ENCODE measurements at regions not wholly inside any gene's neighbourhood (a gene's known extent, or its start where the extent isn't known, plus 50 kb on each side); places are given as distances from the start of the nearest gene placed in this dataset.

DNA sequence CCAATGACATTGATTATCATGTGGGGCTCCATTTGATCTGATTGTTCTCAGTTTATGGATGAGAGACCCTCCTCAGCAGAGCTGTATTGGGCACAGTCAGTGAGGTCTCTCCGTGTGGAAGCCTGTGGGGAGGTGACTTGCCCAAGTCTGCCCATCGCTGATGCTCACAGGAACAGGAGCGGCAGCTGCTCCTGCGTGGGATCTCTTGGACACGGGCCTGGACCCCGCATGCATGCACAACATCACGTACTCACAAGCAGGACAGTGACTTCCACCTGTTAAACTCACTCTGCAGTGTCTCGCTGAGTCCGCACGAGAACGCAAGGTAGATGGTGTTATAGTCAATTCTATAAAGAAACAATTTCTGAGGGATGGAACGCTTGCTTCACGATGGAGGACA is 55.0 kb downstream of the KCNF1 start:
- Histone ChIP-seq H3K27me3 (ENCODE audit: control insufficient read depth, low read length) (peaks cover 6% of the 10 kb centered on the region; the same call in 1 of the 2 replicates), H3K79me2 (ENCODE audit: control insufficient read depth, low read length) (no peaks in the 10 kb centered on the region), H4K20me1 (ENCODE audit: control insufficient read depth, insufficient read depth, low read depth, low read length) (no peaks in the 10 kb centered on the region), H3K9me2 (replicated peaks; ENCODE audit: control insufficient read depth, low read length) (no peaks in the 10 kb centered on the region), H3K4me1 (ENCODE audit: control insufficient read depth, low read length) (no peaks in the 10 kb centered on the region), H3K4me3 (ENCODE audit: low read length) (no peak overlapping the region), H3K9me3 (ENCODE audit: control insufficient read depth, insufficient read depth, low read length) (no peaks in the 10 kb centered on the region), H3F3A (ENCODE audit: control insufficient read depth, insufficient read depth) (no peaks in the 10 kb centered on the region), H3K27ac (ENCODE audit: low read depth, low read length) (no peak overlapping the region), H3K4me2 (ENCODE audit: low read length) (no peak overlapping the region), H3K36me3 (ENCODE audit: control insufficient read depth, low read length) (no peaks in the 10 kb centered on the region)
- TF ChIP-seq CTCF (IDR thresholded peaks at IDR 0.05; ENCODE audit: low read depth, low read length, poor library complexity, severe bottlenecking) (no peak), EZH2phosphoT487 (IDR thresholded peaks at IDR 0.05; ENCODE audit: borderline replicate concordance, low read length) (no peak)

DNA sequence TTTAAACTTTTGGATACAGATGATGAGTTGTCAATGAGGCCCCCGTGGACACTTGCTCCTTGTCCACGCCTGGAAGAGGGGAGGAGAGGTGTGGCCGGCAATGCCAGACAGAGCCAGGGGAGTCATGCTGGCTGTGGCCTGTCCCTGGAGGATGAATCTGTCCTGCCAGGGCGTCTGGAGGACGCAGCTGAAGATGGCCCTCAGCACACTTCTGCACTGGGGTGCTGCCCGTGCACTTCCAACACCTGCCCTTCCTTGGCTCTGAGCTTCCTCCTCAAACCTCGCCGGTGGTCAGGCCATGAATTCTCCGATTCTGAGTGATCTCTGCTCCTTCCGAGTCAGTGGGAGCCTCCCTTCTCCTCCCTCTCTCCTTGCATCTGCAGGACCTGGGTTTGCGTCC is 56.4 kb downstream of the KCNF1 start:
- H3K79me2 ChIP-seq (ENCODE audit: control insufficient read depth, low read length) = no peaks in the 10 kb centered on the region
- no peaks in the 10 kb centered on the region for H3K4me1 ChIP-seq (ENCODE audit: control insufficient read depth, low read length)
- no peaks in the 10 kb centered on the region for H3K9me2 ChIP-seq (replicated peaks; ENCODE audit: control insufficient read depth, low read length)
- H3F3A ChIP-seq (ENCODE audit: control insufficient read depth, insufficient read depth) = no peaks in the 10 kb centered on the region
- H3K4me3 ChIP-seq (ENCODE audit: low read length) = no peak overlapping the region
- TF ChIP-seq EZH2phosphoT487 (IDR thresholded peaks at IDR 0.05; ENCODE audit: borderline replicate concordance, low read length) (no peak), CTCF (IDR thresholded peaks at IDR 0.05; ENCODE audit: low read depth, low read length, poor library complexity, severe bottlenecking) (no peak)
- H3K4me2 ChIP-seq (ENCODE audit: low read length) = no peak overlapping the region
- no peaks in the 10 kb centered on the region for H3K36me3 ChIP-seq (ENCODE audit: control insufficient read depth, low read length)
- peaks cover 6% of the 10 kb centered on the region; the same call in 1 of the 2 replicates for H3K27me3 ChIP-seq (ENCODE audit: control insufficient read depth, low read length)
- no peaks in the 10 kb centered on the region for H3K9me3 ChIP-seq (ENCODE audit: control insufficient read depth, insufficient read depth, low read length)
- no peaks in the 10 kb centered on the region for H4K20me1 ChIP-seq (ENCODE audit: control insufficient read depth, insufficient read depth, low read depth, low read length)
- H3K27ac ChIP-seq (ENCODE audit: low read depth, low read length) = no peak overlapping the region

DNA sequence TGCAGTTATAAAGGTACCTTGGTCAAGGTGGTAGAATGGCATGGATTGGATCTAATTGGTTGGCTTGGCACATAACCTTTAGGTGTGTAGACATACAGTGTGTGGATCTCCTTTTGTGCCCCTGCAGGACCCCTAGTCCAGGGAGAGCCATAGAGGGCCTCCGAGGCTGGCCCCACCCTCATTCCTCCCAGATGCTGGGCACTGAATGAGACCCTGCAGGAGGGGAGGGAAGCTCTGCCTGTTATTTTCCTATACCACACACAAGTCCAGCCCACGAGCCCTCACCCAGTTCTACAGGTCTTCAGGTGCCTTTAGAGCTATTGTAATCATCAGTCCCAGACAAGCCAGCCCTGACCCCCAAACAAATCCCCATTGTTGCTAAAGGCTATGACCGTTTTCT is 58.9 kb downstream of the KCNF1 start:
- Histone ChIP-seq H3K27me3 (ENCODE audit: control insufficient read depth, low read length) (peaks cover 6% of the 10 kb centered on the region; the same call in 1 of the 2 replicates), H3K4me1 (ENCODE audit: control insufficient read depth, low read length) (no peaks in the 10 kb centered on the region), H4K20me1 (ENCODE audit: control insufficient read depth, insufficient read depth, low read depth, low read length) (no peaks in the 10 kb centered on the region), H3K36me3 (ENCODE audit: control insufficient read depth, low read length) (no peaks in the 10 kb centered on the region), H3K4me3 (ENCODE audit: low read length) (no peak overlapping the region), H3K27ac (ENCODE audit: low read depth, low read length) (no peak overlapping the region), H3K4me2 (ENCODE audit: low read length) (no peak overlapping the region), H3K9me3 (ENCODE audit: control insufficient read depth, insufficient read depth, low read length) (no peaks in the 10 kb centered on the region), H3F3A (ENCODE audit: control insufficient read depth, insufficient read depth) (no peaks in the 10 kb centered on the region), H3K79me2 (ENCODE audit: control insufficient read depth, low read length) (no peaks in the 10 kb centered on the region), H3K9me2 (replicated peaks; ENCODE audit: control insufficient read depth, low read length) (no peaks in the 10 kb centered on the region)
- TF ChIP-seq CTCF (IDR thresholded peaks at IDR 0.05; ENCODE audit: low read depth, low read length, poor library complexity, severe bottlenecking) (no peak), EZH2phosphoT487 (IDR thresholded peaks at IDR 0.05; ENCODE audit: borderline replicate concordance, low read length) (no peak)
